GM23338 (cell line): ENCODE measurements at regions not wholly inside any gene's neighbourhood (a gene's known extent, or its start where the extent isn't known, plus 50 kb on each side); places are given as distances from the start of the nearest gene placed in this dataset.

Experiments used
- CTCF ChIP-seq, 2 experiments: fragments of 200-600 bp in 1 of 2; sonication (generic) in 1 of 2; conservative IDR thresholded peaks; 2 replicates each; pipeline versions ENCODE4 v1.5.1 to v1.6.1; 2016 to 2017; ENCODE audit warnings: antibody characterized with exemption in 2 of 2, low read depth in 2 of 2, mild to moderate bottlenecking in 2 of 2, moderate library complexity in 1 of 2
- REST ChIP-seq: IDR thresholded peaks from one replicate; pipeline ENCODE4 v1.6.1; 2018; ENCODE audit warnings: antibody characterized with exemption; ENCODE audit not compliant: unreplicated experiment
- ZNF462 ChIP-seq: fragments of 250-450 bp; sonication (Bioruptor Pico); IDR thresholded peaks from 2 replicates; pipeline ENCODE4 v1.5.0; 2020; ENCODE audit warnings: mild to moderate bottlenecking, moderate library complexity

GRCh38 chr15:70314018-70314354 is 216.3 kb upstream of the TLE3 start (continued):
- no peak for TF ChIP-seq ZNF462
- no peak for TF ChIP-seq CTCF (conservative IDR thresholded peaks at IDR 0.05; ENCODE audit: low read depth in 2 of 2)
- no peak for TF ChIP-seq REST
